ENCODE measurements at regions not wholly inside any gene's neighbourhood (a gene's known extent, or its start where the extent isn't known, plus 50 kb on each side); places are given as distances from the start of the nearest gene placed in this dataset.
A peak's percentile ranks its signal among the peaks of the same experiment; 100 is the strongest.

GRCh38 chr10:28973309-28973972, 296.1 kb downstream of the BAMBI start (continued):
- TF ChIP-seq HMG20B (CRISPR knock-in tag; IDR thresholded peaks at IDR 0.05) (no peak), REST (IDR thresholded peaks at IDR 0.05; ENCODE audit: borderline replicate concordance) (no peak), REST (CRISPR knock-in tag; IDR thresholded peaks at IDR 0.05; ENCODE audit: low read depth) (no peak), MEIS2 (IDR thresholded peaks at IDR 0.05; ENCODE audit: partially characterized antibody) (peak; percentile 38), NR2C2 (CRISPR knock-in tag; IDR thresholded peaks at IDR 0.05) (no peak), NR2C2 (tag; IDR thresholded peaks at IDR 0.05) (peak; percentile 43; the same call in 1 of the 2 replicates), MCM5 (IDR thresholded peaks at IDR 0.05; ENCODE audit: low read depth) (no peak), ESRRB (CRISPR knock-in tag; IDR thresholded peaks at IDR 0.05; ENCODE audit: borderline replicate concordance) (no peak), WHSC1 (IDR thresholded peaks at IDR 0.05; ENCODE audit: low read length) (no peak), GABPA (tag; conservative IDR thresholded peaks at IDR 0.05; ENCODE audit: low read depth) (0 out of 2 replicates have a peak, but pooled peaks have one; percentile 15), MNT (conservative IDR thresholded peaks at IDR 0.05) (no peak), ARID4B (CRISPR knock-in tag; IDR thresholded peaks at IDR 0.05) (no peak), TAF7 (tag; IDR thresholded peaks at IDR 0.05) (no peak), RAD21 (CRISPR knock-in tag; conservative IDR thresholded peaks at IDR 0.05 in 1 of 2, IDR thresholded peaks at IDR 0.05 in 1 of 2) (no peak)
